Ovary (tissue), 3 donors: ENCODE measurements at regions not wholly inside any gene's neighbourhood (a gene's known extent, or its start where the extent isn't known, plus 50 kb on each side); places are given as distances from the start of the nearest gene placed in this dataset.

Experiments used
- CTCF ChIP-seq, 3 donors: fragments of 450-650 bp in 2 of 3; fragments of 200-600 bp in 1 of 3; IDR thresholded peaks; one replicate each; pipeline versions ENCODE4 v1.5.1 to v1.8.0; 2016 to 2022; ENCODE audit warnings: antibody characterized with exemption in 3 of 3, mild to moderate bottlenecking in 1 of 3
- EP300 ChIP-seq: sonication (generic); formaldehyde crosslinking; IDR thresholded peaks from one replicate; pipeline ENCODE4 v1.6.1; 2017; ENCODE audit warnings: antibody characterized with exemption
- POLR2A ChIP-seq: fragments of 450-650 bp; IDR thresholded peaks from one replicate; pipeline ENCODE4 v1.6.1; 2017; ENCODE audit warnings: antibody characterized with exemption, mild to moderate bottlenecking, moderate library complexity
- donor health status: DM: no; HTN: no; CAD: no.

DNA sequence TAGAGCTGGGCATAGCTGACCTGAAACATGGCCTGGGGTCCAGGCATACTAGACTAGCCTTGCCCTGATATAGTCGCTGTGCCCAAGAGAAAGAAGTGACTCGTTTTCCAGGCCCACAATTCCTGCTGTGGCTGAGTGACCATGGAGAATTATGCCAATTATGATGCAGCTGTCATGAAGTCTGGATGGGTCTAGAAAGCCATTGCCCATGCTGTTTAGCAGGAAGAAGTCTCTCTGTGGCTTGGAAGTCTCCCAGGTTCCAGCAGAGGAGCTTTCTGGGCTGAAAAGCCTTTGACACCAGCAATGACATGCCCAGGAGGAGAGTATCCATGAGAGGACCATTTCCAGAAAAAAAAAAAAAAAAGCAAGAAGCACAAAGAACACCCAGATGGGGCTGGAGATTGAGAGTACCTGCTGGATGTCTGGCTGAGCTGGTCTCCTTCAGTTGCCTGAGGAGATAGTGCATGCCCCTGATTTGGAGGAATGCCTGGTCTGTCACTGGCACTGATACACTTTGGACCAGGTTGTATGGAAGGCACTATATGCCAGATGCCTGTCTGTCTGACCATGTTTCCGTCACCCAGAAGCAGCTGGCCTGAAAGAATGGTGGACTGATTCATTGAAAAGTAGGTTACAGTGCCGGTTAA is 128.0 kb upstream of the EPB41L4A start:
- TF ChIP-seq CTCF (IDR thresholded peaks at IDR 0.05) (no peak), POLR2A (no peak), EP300 (no peak)
